H9 (cell line): ENCODE measurements at regions not wholly inside any gene's neighbourhood (a gene's known extent, or its start where the extent isn't known, plus 50 kb on each side); places are given as distances from the start of the nearest gene placed in this dataset.

Experiments used
- DNase-seq: peaks from one replicate; pipeline ENCODE4 v3.0.0-alpha.2; 2017
- H2AFZ ChIP-seq: one replicate; pipeline ENCODE4 v1.6.1; 2013; ENCODE audit warnings: mild to moderate bottlenecking, low read length, control low read depth, moderate library complexity
- H2AK5ac ChIP-seq: 2 replicates; pipeline ENCODE4 v1.6.1; 2013; ENCODE audit warnings: low read length, control low read depth, mixed read lengths; ENCODE audit not compliant: insufficient read length
- H2BK120ac ChIP-seq: one replicate; pipeline ENCODE4 v1.6.1; 2013; ENCODE audit warnings: low read depth, mild to moderate bottlenecking, low read length, control low read depth, inconsistent platforms; ENCODE audit not compliant: poor library complexity, severe bottlenecking
- H2BK12ac ChIP-seq: 2 replicates; pipeline ENCODE4 v1.6.1; 2013; ENCODE audit warnings: low read length, control low read depth, mixed read lengths, low read depth; ENCODE audit not compliant: insufficient read length
- H2BK15ac ChIP-seq: 2 replicates; pipeline ENCODE4 v1.6.1; 2013; ENCODE audit warnings: low read depth, low read length, control low read depth
- H2BK20ac ChIP-seq: one replicate; pipeline ENCODE4 v1.6.1; 2013; ENCODE audit warnings: low read depth, mild to moderate bottlenecking, low read length, control low read depth, inconsistent platforms; ENCODE audit not compliant: poor library complexity, severe bottlenecking
- H2BK5ac ChIP-seq: 2 replicates; pipeline ENCODE4 v1.6.1; 2013; ENCODE audit warnings: low read length, control low read depth, mixed read lengths; ENCODE audit not compliant: insufficient read length
- H3K14ac ChIP-seq: 2 replicates; pipeline ENCODE4 v1.6.1; 2013; ENCODE audit warnings: low read length, control low read depth; ENCODE audit not compliant: insufficient read depth
- H3K18ac ChIP-seq: 2 replicates; pipeline ENCODE4 v1.6.1; 2013; ENCODE audit warnings: low read depth, mild to moderate bottlenecking, mixed read lengths, low read length, control low read depth; ENCODE audit not compliant: insufficient read length
- H3K23ac ChIP-seq: 2 replicates; pipeline ENCODE4 v1.6.1; 2013; ENCODE audit warnings: low read length, control low read depth, mixed read lengths, low read depth; ENCODE audit not compliant: insufficient read length
- H3K23me2 ChIP-seq: 2 replicates; pipeline ENCODE4 v1.6.1; 2013; ENCODE audit warnings: low read depth, mild to moderate bottlenecking, mixed read lengths, low read length, control low read depth; ENCODE audit not compliant: insufficient read length, poor library complexity, severe bottlenecking
- H3K27ac ChIP-seq: 2 replicates; pipeline ENCODE4 v1.5.1; 2013; ENCODE audit warnings: low read length, control low read depth, mixed read lengths, low read depth; ENCODE audit not compliant: insufficient read length
- H3K27me3 ChIP-seq: 2 replicates; pipeline ENCODE4 v1.6.1; 2013; ENCODE audit warnings: low read length, control low read depth, inconsistent platforms; ENCODE audit not compliant: insufficient read depth
- H3K4ac ChIP-seq: 2 replicates; pipeline ENCODE4 v1.6.1; 2013; ENCODE audit warnings: low read depth, mild to moderate bottlenecking, control low read depth, inconsistent platforms, low read length, moderate library complexity
- H3K4me1 ChIP-seq: 2 replicates; pipeline ENCODE4 v1.6.1; 2013; ENCODE audit warnings: low read length, control low read depth, inconsistent platforms; ENCODE audit not compliant: insufficient read depth
- H3K4me2 ChIP-seq: 2 replicates; pipeline ENCODE4 v1.6.1; 2013; ENCODE audit warnings: low read length, control low read depth, mixed read lengths; ENCODE audit not compliant: insufficient read length, insufficient read depth
- H3K56ac ChIP-seq: 2 replicates; pipeline ENCODE4 v1.6.1; 2013; ENCODE audit warnings: low read depth, mild to moderate bottlenecking, mixed read lengths, low read length, control low read depth; ENCODE audit not compliant: insufficient read length
- H3K79me1 ChIP-seq: 2 replicates; pipeline ENCODE4 v1.6.1; 2013; ENCODE audit warnings: low read depth, mild to moderate bottlenecking, moderate library complexity, low read length, control low read depth, inconsistent platforms; ENCODE audit not compliant: insufficient read depth, poor library complexity, severe bottlenecking
- H3K79me2 ChIP-seq: 2 replicates; pipeline ENCODE4 v1.6.1; 2013; ENCODE audit warnings: low read length, control low read depth, inconsistent platforms; ENCODE audit not compliant: insufficient read depth
- H3K9ac ChIP-seq: 2 replicates; pipeline ENCODE4 v1.6.1; 2013; ENCODE audit warnings: low read length, control low read depth, mixed read lengths; ENCODE audit not compliant: insufficient read length; ENCODE audit errors: extremely low read depth
- H3K9me3 ChIP-seq: one replicate; pipeline ENCODE4 v1.6.1; 2013; ENCODE audit warnings: low read depth, low read length, inconsistent platforms; ENCODE audit not compliant: control insufficient read depth
- H3T11ph ChIP-seq: one replicate; pipeline ENCODE4 v1.6.1; 2013; ENCODE audit warnings: mild to moderate bottlenecking, low read length, control low read depth, inconsistent platforms
- H4K20me1 ChIP-seq: one replicate; pipeline ENCODE4 v1.6.1; 2013; ENCODE audit not compliant: control insufficient read depth, insufficient read length, insufficient read depth
- H4K5ac ChIP-seq: 2 replicates; pipeline ENCODE4 v1.6.1; 2013; ENCODE audit warnings: low read depth, mild to moderate bottlenecking, mixed read lengths, low read length, control low read depth; ENCODE audit not compliant: insufficient read length
- H4K8ac ChIP-seq: replicated peaks from 2 replicates; pipeline ENCODE4 v1.6.1; 2013; ENCODE audit warnings: low read length, control low read depth, mixed read lengths, low read depth; ENCODE audit not compliant: insufficient read length
- H4K91ac ChIP-seq: 2 replicates; pipeline ENCODE4 v1.6.1; 2013; ENCODE audit warnings: low read depth, mild to moderate bottlenecking, moderate library complexity, mixed read lengths, low read length, control low read depth; ENCODE audit not compliant: insufficient read length
- H3K27ac Mint-ChIP-seq, 3 experiments: 2 replicates in 2 of 3; 3 replicates in 1 of 3; pipeline ENCODE4 v1.8.0; 2020 to 2021; ENCODE audit warnings: mixed read lengths in 3 of 3, mild to moderate bottlenecking in 1 of 3, moderate library complexity in 1 of 3
- H3K27me3 Mint-ChIP-seq: 2 replicates; pipeline ENCODE4 v1.8.0; 2021; ENCODE audit warnings: low read depth, mild to moderate bottlenecking, moderate library complexity, mixed read lengths
- H3K36me3 Mint-ChIP-seq, 3 experiments: 2 replicates in 2 of 3; 3 replicates in 1 of 3; pipeline ENCODE4 v1.8.0; 2020 to 2021; ENCODE audit warnings: low read depth in 3 of 3, mixed read lengths in 3 of 3; ENCODE audit not compliant: insufficient read depth in 1 of 3
- H3K4me1 Mint-ChIP-seq, 2 experiments: 2 replicates each; pipeline ENCODE4 v1.8.0; 2020; ENCODE audit warnings: mixed read lengths in 2 of 2
- H3K4me3 Mint-ChIP-seq, 2 experiments: 2 replicates in 1 of 2; 3 replicates in 1 of 2; pipeline ENCODE4 v1.8.0; 2020 to 2021; ENCODE audit warnings: mild to moderate bottlenecking in 2 of 2, mixed read lengths in 2 of 2, moderate library complexity in 1 of 2
- H3K9me3 Mint-ChIP-seq, 2 experiments: 2 replicates in 1 of 2; 3 replicates in 1 of 2; pipeline ENCODE4 v1.8.0; 2020; ENCODE audit warnings: mild to moderate bottlenecking in 2 of 2, mixed read lengths in 2 of 2, moderate library complexity in 1 of 2
- CTCF ChIP-seq: fragments of 200-600 bp; sonication (generic); conservative IDR thresholded peaks from 3 replicates; pipeline ENCODE4 v1.8.0; 2021; ENCODE audit warnings: antibody characterized with exemption, mild to moderate bottlenecking
- WGBS: extraction: QIAGEN DNeasy Blood & Tissue Kit; methylation state at CpG from one replicate; pipeline ENCODE4 v1.1.7; 2013; ENCODE audit warnings: missing lambda C conversion rate, low lambda C conversion rate, mixed read lengths; ENCODE audit not compliant: insufficient read length; ENCODE audit errors: extremely low coverage; 5-methylcytosine and 5-hydroxymethylcytosine counted together

GRCh38 chr7:85737426-85737825, 550.6 kb upstream of the SEMA3D start:
- H3K4me2 ChIP-seq, result no peak overlapping the region
- H3K4ac ChIP-seq, result no peak overlapping the region
- no peak overlapping the region for H3K27ac ChIP-seq

More at GRCh38 chr7:85737426-85737825, 550.6 kb upstream of the SEMA3D start:
- no peak overlapping the region for H3K56ac ChIP-seq
- no peaks in the 10 kb centered on the region for H3K4me1 ChIP-seq
- no peaks in the 10 kb centered on the region for H3K9me3 ChIP-seq
- H3K9me3 Mint-ChIP-seq, result peaks cover 5 to 12% of the 10 kb centered on the region in 2 experiments; a peak in 3 of 5 replicates
- H3K14ac ChIP-seq, result no peak overlapping the region
- no peak overlapping the region for H3K18ac ChIP-seq
- H3K23ac ChIP-seq, result no peak overlapping the region
- no peak overlapping the region for H2BK5ac ChIP-seq
- TF ChIP-seq CTCF, result no peak
- no peak overlapping the region for H2BK12ac ChIP-seq
- H4K91ac ChIP-seq, result no peak overlapping the region
- no peak overlapping the region for H4K8ac ChIP-seq
- H3K27me3 ChIP-seq, result no peaks in the 10 kb centered on the region
- H2AFZ ChIP-seq, result no peak overlapping the region
- H2AK5ac ChIP-seq, result no peak overlapping the region
- no peak overlapping the region for H2BK20ac ChIP-seq
- no CpG with 5 or more reads among the region's 3 CpGs for WGBS
- no peaks in the 10 kb centered on the region for H4K20me1 ChIP-seq
- no peak overlapping the region for H4K5ac ChIP-seq
- no peak for DNase-seq
- no peaks in the 10 kb centered on the region for H3K79me1 ChIP-seq
- H3K79me2 ChIP-seq, result no peaks in the 10 kb centered on the region
- no peak overlapping the region for H3K27ac Mint-ChIP-seq
- peaks cover 3 to 8% (median 4%) of the 10 kb centered on the region in 3 experiments; a peak in 4 of 7 replicates for H3K36me3 Mint-ChIP-seq
- H3K23me2 ChIP-seq, result no peaks in the 10 kb centered on the region
- H3T11ph ChIP-seq, result no peak overlapping the region
- H2BK15ac ChIP-seq, result no peak overlapping the region
- H3K27me3 Mint-ChIP-seq, result no peaks in the 10 kb centered on the region
- no peak overlapping the region for H2BK120ac ChIP-seq
- H3K4me1 Mint-ChIP-seq, result no peaks in the 10 kb centered on the region
- H3K9ac ChIP-seq, result no peak overlapping the region
- no peak overlapping the region for H3K4me3 Mint-ChIP-seq
